Aorta (tissue), 5 donors: ENCODE measurements at regions not wholly inside any gene's neighbourhood (a gene's known extent, or its start where the extent isn't known, plus 50 kb on each side); places are given as distances from the start of the nearest gene placed in this dataset.
"Not testable (repeated sequence)": the region's sequence is repeated elsewhere in the genome, so short reads cannot be mapped to it uniquely, and the experiment has no call there.

Source experiments
- ATAC-seq: fragments of 200-7000 bp; cut with Tn5 transposase; one replicate; pipeline ENCODE4 v1.9.1; 2022; ENCODE audit warnings: moderate library complexity; ENCODE audit not compliant: low FRiP score
- DNase-seq, 2 donors: peaks; one replicate each; pipeline ENCODE4 v3.0.0-alpha.2; 2020
- H3K27ac ChIP-seq, 2 donors: one replicate each; pipeline ENCODE4 v1.5.1; 2013; ENCODE audit warnings: low read length in 2 of 2, mild to moderate bottlenecking in 2 of 2, moderate library complexity in 2 of 2, control low read depth in 1 of 2, inconsistent platforms in 1 of 2, low read depth in 1 of 2
- H3K27me3 ChIP-seq, 2 donors: one replicate each; pipeline ENCODE4 v1.6.1; 2013; ENCODE audit warnings: control low read depth in 1 of 2, low read length in 1 of 2, mild to moderate bottlenecking in 1 of 2, moderate library complexity in 1 of 2; ENCODE audit not compliant: insufficient read depth in 2 of 2, control insufficient read depth in 1 of 2
- H3K36me3 ChIP-seq, 2 donors: one replicate each; pipeline ENCODE4 v1.6.1; 2013; ENCODE audit warnings: control low read depth in 1 of 2, low read length in 1 of 2, mild to moderate bottlenecking in 1 of 2; ENCODE audit not compliant: insufficient read depth in 2 of 2, control insufficient read depth in 1 of 2
- H3K4me1 ChIP-seq, 2 donors: one replicate each; pipeline ENCODE4 v1.6.1; 2013; ENCODE audit warnings: low read length in 2 of 2, control low read depth in 1 of 2, mild to moderate bottlenecking in 1 of 2, moderate library complexity in 1 of 2; ENCODE audit not compliant: insufficient read depth in 2 of 2, control insufficient read depth in 1 of 2
- H3K4me3 ChIP-seq, 2 donors: one replicate each; pipeline ENCODE4 v1.5.1; 2013; ENCODE audit warnings: low read length in 2 of 2, control low read depth in 1 of 2, mild to moderate bottlenecking in 1 of 2
- H3K9me3 ChIP-seq: one replicate; pipeline ENCODE4 v1.6.1; 2013; ENCODE audit warnings: mild to moderate bottlenecking, low read length; ENCODE audit not compliant: control insufficient read depth
- WGBS, 2 donors: extraction: QIAGEN DNeasy Blood & Tissue Kit; methylation state at CpG; one replicate each; pipeline ENCODE4 v1.1.7; 2013; 5-methylcytosine and 5-hydroxymethylcytosine counted together
- intact Hi-C, 2 donors: fragments of 100-400 bp; cut with DNase I; formaldehyde crosslinking; loops; one replicate each; pipeline versions ENCODE4 v1.14.2 to v1.15.0; 2022
- donor health status: healthy with polysubstance abuse.
- donor health status: Bipolar disorder and iron deficiency.
- donor health status: DM: no; HTN: no; CAD: no.
- donor health status: DM: no; HTN: no; CAD: no.
- donor health status: DM: yes; HTN: yes; CAD: no.

- H3K9me3 ChIP-seq: no peaks in the 10 kb centered on the region
- no peaks in the 10 kb centered on the region for H3K27me3 ChIP-seq
- H3K27ac ChIP-seq: no peak overlapping the region
- H3K4me1 ChIP-seq: peaks cover 0 to 1% of the 10 kb centered on the region in 2 donors
- DNase-seq (no peak), ATAC-seq (no peak)
- intact Hi-C loops: no loop called here
- no peak overlapping the region for H3K4me3 ChIP-seq
- no peaks in the 10 kb centered on the region for H3K36me3 ChIP-seq
- 92 to 94% methylated on average over 2 of the region's 2 CpGs for WGBS, 2 donors
Measured at GRCh38 chr4:152193059-152193458, 342.8 kb downstream of the FBXW7 start.

- intact Hi-C loops: no loop called here
- no peak for ATAC-seq
- Histone ChIP-seq H3K27me3 (no peaks in the 10 kb centered on the region), H3K4me3 (no peak overlapping the region), H3K9me3 (no peaks in the 10 kb centered on the region), H3K36me3 (no peaks in the 10 kb centered on the region), H3K27ac (no peak overlapping the region), H3K4me1 (no peaks in the 10 kb centered on the region)
- no peak for DNase-seq
- WGBS, 2 donors: 91 to 96% methylated on average over 7 of the region's 7 CpGs
Measured at GRCh38 chr4:152190907-152191306, 345.0 kb downstream of the FBXW7 start.

- intact Hi-C loops: no loop called here
- ATAC-seq (no peak), DNase-seq (no peak)
- no peak overlapping the region for H3K27ac ChIP-seq
- no peaks in the 10 kb centered on the region for H3K36me3 ChIP-seq
- H3K4me1 ChIP-seq: no peaks in the 10 kb centered on the region
- no peaks in the 10 kb centered on the region for H3K9me3 ChIP-seq
- no peaks in the 10 kb centered on the region for H3K27me3 ChIP-seq
- H3K4me3 ChIP-seq: no peak overlapping the region
- WGBS, 2 donors: 65 to 71% methylated on average over 4 of the region's 4 CpGs
Measured at GRCh38 chr4:152189451-152190179, 346.3 kb downstream of the FBXW7 start.

- H3K36me3 ChIP-seq: no peaks in the 10 kb centered on the region
- H3K27ac ChIP-seq: no peak overlapping the region
- H3K27me3 ChIP-seq: no peaks in the 10 kb centered on the region
- H3K9me3 ChIP-seq: no peaks in the 10 kb centered on the region
- 53 to 56% methylated on average over 4 of the region's 4 CpGs for WGBS, 2 donors
- intact Hi-C loops: no loop called here
- no peaks in the 10 kb centered on the region for H3K4me1 ChIP-seq
- H3K4me3 ChIP-seq: no peak overlapping the region
- ATAC-seq: no peak
- no peak for DNase-seq
Measured at GRCh38 chr4:152188801-152189200, 347.1 kb downstream of the FBXW7 start.

- no peak overlapping the region for H3K4me3 ChIP-seq
- no peak for DNase-seq
- no peaks in the 10 kb centered on the region for H3K27me3 ChIP-seq
- no peak for ATAC-seq
- no peaks in the 10 kb centered on the region for H3K36me3 ChIP-seq
- 77 to 80% methylated on average over 3 of the region's 3 CpGs for WGBS, 2 donors
- intact Hi-C loops: no loop called here
- no peaks in the 10 kb centered on the region for H3K9me3 ChIP-seq
- no peaks in the 10 kb centered on the region for H3K4me1 ChIP-seq
- no peak overlapping the region for H3K27ac ChIP-seq
Measured at GRCh38 chr4:152187693-152188092, 348.2 kb downstream of the FBXW7 start.

- intact Hi-C loops: no loop called here
- Histone ChIP-seq H3K27ac (no peak overlapping the region), H3K9me3 (no peaks in the 10 kb centered on the region), H3K36me3 (no peaks in the 10 kb centered on the region), H3K4me3 (no peak overlapping the region), H3K4me1 (no peaks in the 10 kb centered on the region), H3K27me3 (no peaks in the 10 kb centered on the region)
- 79 to 84% methylated on average over 8 of the region's 8 CpGs for WGBS, 2 donors
- ATAC-seq (no peak), DNase-seq (no peak)
Measured at GRCh38 chr4:152185786-152186550, 349.9 kb downstream of the FBXW7 start.

GRCh38 chr4:152181150-152181549, 354.7 kb downstream of the FBXW7 start:
- WGBS, 2 donors: 86 to 90% methylated on average over 7 of the region's 7 CpGs
- H3K9me3 ChIP-seq: no peaks in the 10 kb centered on the region
- H3K27me3 ChIP-seq: no peaks in the 10 kb centered on the region
- H3K4me3 ChIP-seq: no peak overlapping the region
- no peak overlapping the region for H3K27ac ChIP-seq
- no peaks in the 10 kb centered on the region for H3K36me3 ChIP-seq
- ATAC-seq (no peak), DNase-seq (no peak)
- H3K4me1 ChIP-seq: no peaks in the 10 kb centered on the region
- intact Hi-C loops: no loop called here

- 80 to 82% methylated on average over 2 of the region's 2 CpGs for WGBS, 2 donors
- Histone ChIP-seq H3K27me3 (no peaks in the 10 kb centered on the region), H3K4me3 (no peak overlapping the region), H3K27ac (no peak overlapping the region), H3K4me1 (no peaks in the 10 kb centered on the region), H3K9me3 (no peaks in the 10 kb centered on the region), H3K36me3 (no peaks in the 10 kb centered on the region)
- intact Hi-C loops: no loop called here
- ATAC-seq (no peak), DNase-seq (no peak)
Measured at GRCh38 chr4:152180369-152180768, 355.5 kb downstream of the FBXW7 start.

GRCh38 chr4:152177538-152177937, 358.4 kb downstream of the FBXW7 start:
- H3K9me3 ChIP-seq, H3K27ac ChIP-seq, DNase-seq, H3K36me3 ChIP-seq, intact Hi-C loops, H3K4me3 ChIP-seq, ATAC-seq, H3K27me3 ChIP-seq, H3K4me1 ChIP-seq: not testable (repeated sequence)
